ENCODE measurements at regions not wholly inside any gene's neighbourhood (a gene's known extent, or its start where the extent isn't known, plus 50 kb on each side); places are given as distances from the start of the nearest gene placed in this dataset.

DNA sequence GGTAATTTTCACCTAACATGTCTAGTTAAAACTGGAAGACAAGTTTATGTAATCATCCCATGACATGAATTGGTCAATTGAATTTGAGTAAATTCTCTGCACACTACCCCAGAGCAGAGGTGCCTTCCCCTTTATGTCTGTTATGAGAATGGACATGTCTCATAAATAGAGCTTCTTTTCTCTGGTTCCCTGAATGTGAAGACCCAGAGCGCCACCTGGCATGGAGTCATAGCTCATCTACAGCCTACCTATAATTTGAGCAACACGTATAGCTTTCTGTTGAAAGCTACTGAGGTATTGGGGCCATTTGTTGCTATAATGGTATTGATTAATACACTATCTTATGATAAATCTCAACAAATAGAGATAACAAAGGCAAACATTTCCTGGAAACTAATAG is 626.5 kb upstream of the GALNTL6 start:
- H3K4me1 ChIP-seq (ENCODE audit: control insufficient read depth, insufficient read depth, low read length): no peaks in the 10 kb centered on the region
- no peaks in the 10 kb centered on the region for H3K9me3 ChIP-seq (ENCODE audit: control insufficient read depth, insufficient read depth, low read length)
- no CpG with 5 or more reads among the region's 2 CpGs for WGBS (ENCODE audit: insufficient coverage)
- DNase-seq (ENCODE audit: low read depth in 4 of 6, low spot score in 6 of 6): no peak
- no peak overlapping the region for H3K4me3 ChIP-seq (ENCODE audit: low read depth, low read length)
- H3K36me3 ChIP-seq (ENCODE audit: control insufficient read depth, insufficient read depth, low read length): no peaks in the 10 kb centered on the region
- no peaks in the 10 kb centered on the region for H3K27me3 ChIP-seq (ENCODE audit: control insufficient read depth, insufficient read depth, low read length)
- no peak overlapping the region for H3K27ac ChIP-seq (ENCODE audit: low read depth, low read length)

DNA sequence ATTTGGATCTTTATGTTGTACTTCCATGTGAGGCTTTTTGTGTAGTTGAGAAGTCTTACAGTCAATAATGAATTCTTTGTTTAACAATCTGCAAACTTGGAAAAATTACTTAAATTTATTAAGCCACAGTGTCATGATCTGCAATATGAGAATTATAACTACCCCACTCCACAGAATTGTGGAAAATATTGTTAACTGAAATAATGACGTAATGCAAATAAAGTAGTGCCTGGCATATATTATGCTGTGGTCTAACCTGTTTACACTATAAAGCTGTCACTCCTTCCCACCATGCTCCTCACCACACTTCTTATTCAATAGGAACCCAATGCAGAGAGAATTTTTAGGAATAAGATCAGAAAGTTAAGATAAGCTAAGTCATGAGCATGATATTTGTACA is 632.1 kb upstream of the GALNTL6 start:
- no CpG with 5 or more reads among the region's 1 CpG for WGBS (ENCODE audit: insufficient coverage)
- Histone ChIP-seq H3K4me1 (ENCODE audit: control insufficient read depth, insufficient read depth, low read length) (no peaks in the 10 kb centered on the region), H3K4me3 (ENCODE audit: low read depth, low read length) (no peak overlapping the region), H3K36me3 (ENCODE audit: control insufficient read depth, insufficient read depth, low read length) (no peaks in the 10 kb centered on the region), H3K27me3 (ENCODE audit: control insufficient read depth, insufficient read depth, low read length) (no peaks in the 10 kb centered on the region), H3K9me3 (ENCODE audit: control insufficient read depth, insufficient read depth, low read length) (no peaks in the 10 kb centered on the region), H3K27ac (ENCODE audit: low read depth, low read length) (no peak overlapping the region)
- no peak for DNase-seq (ENCODE audit: low read depth in 4 of 6, low spot score in 6 of 6)

DNA sequence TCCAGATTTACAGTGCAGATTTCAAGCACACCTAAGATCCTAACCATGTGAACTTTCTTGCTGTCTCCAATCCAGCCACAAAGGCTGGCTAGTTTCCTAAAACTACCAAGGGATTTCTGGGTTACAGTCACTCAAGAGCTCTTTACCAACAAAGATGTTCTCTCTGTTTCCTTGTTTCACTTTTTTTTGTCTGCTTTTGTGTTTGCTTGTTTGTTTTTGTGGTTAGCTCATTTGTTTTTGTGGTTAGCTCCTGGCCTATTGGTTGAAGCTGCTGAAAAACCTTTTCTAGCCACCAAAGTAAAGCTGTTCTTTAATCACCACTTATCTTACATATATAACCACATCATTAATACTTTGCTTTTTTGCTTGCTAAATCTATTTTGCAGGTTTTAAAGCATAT is 642.5 kb upstream of the GALNTL6 start:
- Histone ChIP-seq H3K9me3 (ENCODE audit: control insufficient read depth, insufficient read depth, low read length) (no peaks in the 10 kb centered on the region), H3K36me3 (ENCODE audit: control insufficient read depth, insufficient read depth, low read length) (no peaks in the 10 kb centered on the region), H3K27me3 (ENCODE audit: control insufficient read depth, insufficient read depth, low read length) (no peaks in the 10 kb centered on the region), H3K27ac (ENCODE audit: low read depth, low read length) (no peak overlapping the region), H3K4me1 (ENCODE audit: control insufficient read depth, insufficient read depth, low read length) (no peaks in the 10 kb centered on the region), H3K4me3 (ENCODE audit: low read depth, low read length) (no peak overlapping the region)
- DNase-seq (ENCODE audit: low read depth in 4 of 6, low spot score in 6 of 6): no peak

DNA sequence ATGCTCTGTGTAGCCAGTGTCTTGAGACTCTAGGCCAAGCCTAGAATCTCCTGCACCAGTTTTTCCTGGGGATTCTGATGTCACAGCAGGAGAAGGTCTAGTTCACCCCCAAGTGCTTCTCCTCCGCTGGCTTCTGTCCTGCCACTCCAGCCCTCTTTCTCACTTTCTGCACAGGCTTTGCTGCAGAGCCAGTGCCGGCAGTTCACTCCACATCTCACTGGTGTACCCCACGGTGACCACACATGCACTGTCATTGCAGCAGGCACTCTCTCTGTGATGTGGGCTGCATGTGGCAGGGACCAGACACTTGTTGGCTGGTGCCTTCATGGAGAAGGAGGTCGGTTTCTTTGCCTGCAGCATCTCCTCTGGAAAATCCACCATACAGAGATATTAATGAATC is 643.8 kb upstream of the GALNTL6 start:
- H3K27ac ChIP-seq (ENCODE audit: low read depth, low read length): no peak overlapping the region
- no peak for DNase-seq (ENCODE audit: low read depth in 4 of 6, low spot score in 6 of 6)
- H3K4me3 ChIP-seq (ENCODE audit: low read depth, low read length): no peak overlapping the region
- H3K27me3 ChIP-seq (ENCODE audit: control insufficient read depth, insufficient read depth, low read length): no peaks in the 10 kb centered on the region
- H3K4me1 ChIP-seq (ENCODE audit: control insufficient read depth, insufficient read depth, low read length): no peaks in the 10 kb centered on the region
- 86% methylated on average over 4 of the region's 4 CpGs for WGBS (ENCODE audit: insufficient coverage)
- no peaks in the 10 kb centered on the region for H3K9me3 ChIP-seq (ENCODE audit: control insufficient read depth, insufficient read depth, low read length)
- no peaks in the 10 kb centered on the region for H3K36me3 ChIP-seq (ENCODE audit: control insufficient read depth, insufficient read depth, low read length)

GRCh38 chr4:171162478-171162877 is 650.7 kb upstream of the GALNTL6 start:
- Histone ChIP-seq H3K36me3 (ENCODE audit: control insufficient read depth, insufficient read depth, low read length) (no peaks in the 10 kb centered on the region), H3K27ac (ENCODE audit: low read depth, low read length) (no peak overlapping the region)
- no CpG with 5 or more reads among the region's 3 CpGs for WGBS (ENCODE audit: insufficient coverage)

DNA sequence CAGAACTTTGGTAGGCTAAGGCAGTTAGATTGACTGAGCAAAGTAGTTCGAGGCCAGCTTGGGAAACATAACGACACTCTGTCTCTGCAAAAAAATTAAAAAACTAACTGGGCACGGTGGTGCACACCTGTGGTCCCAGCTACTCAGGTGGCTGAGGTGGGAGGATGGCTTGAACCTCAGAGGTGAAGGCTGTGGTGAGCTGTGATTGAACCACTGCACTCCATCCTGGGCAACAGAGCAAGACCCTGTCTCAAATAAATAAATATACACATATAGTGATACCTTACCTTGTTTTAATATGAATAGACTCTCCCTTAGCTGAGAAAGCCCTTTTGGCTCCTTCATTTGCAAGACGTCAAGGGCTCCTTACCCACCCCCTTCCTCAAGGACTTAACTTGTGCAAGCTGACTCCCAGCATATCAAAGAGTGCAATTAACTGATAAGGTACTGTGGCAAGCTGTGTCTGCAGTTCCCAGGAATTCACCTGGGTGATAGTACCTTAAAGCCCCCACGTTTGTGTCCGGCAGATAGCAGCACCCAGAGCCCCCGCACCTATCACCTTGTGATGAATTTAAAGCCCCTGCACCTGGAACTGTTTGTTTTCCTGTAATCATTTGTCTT is 655.6 kb upstream of the GALNTL6 start:
- Histone ChIP-seq H3K9me3 (ENCODE audit: control insufficient read depth, insufficient read depth, low read length) (no peaks in the 10 kb centered on the region), H3K4me3 (ENCODE audit: low read depth, low read length) (no peak overlapping the region), H3K4me1 (ENCODE audit: control insufficient read depth, insufficient read depth, low read length) (no peaks in the 10 kb centered on the region), H3K36me3 (ENCODE audit: control insufficient read depth, insufficient read depth, low read length) (no peaks in the 10 kb centered on the region), H3K27ac (ENCODE audit: low read depth, low read length) (no peak overlapping the region), H3K27me3 (ENCODE audit: control insufficient read depth, insufficient read depth, low read length) (no peaks in the 10 kb centered on the region)
- WGBS (ENCODE audit: insufficient coverage): 67% methylated on average over 3 of the region's 7 CpGs
- no peak for DNase-seq (ENCODE audit: low read depth in 4 of 6, low spot score in 6 of 6)

More at GRCh38 chr4:171162478-171162877, 650.7 kb upstream of the GALNTL6 start:
- Histone ChIP-seq H3K27me3 (ENCODE audit: control insufficient read depth, insufficient read depth, low read length) (no peaks in the 10 kb centered on the region), H3K4me3 (ENCODE audit: low read depth, low read length) (no peak overlapping the region), H3K4me1 (ENCODE audit: control insufficient read depth, insufficient read depth, low read length) (no peaks in the 10 kb centered on the region), H3K9me3 (ENCODE audit: control insufficient read depth, insufficient read depth, low read length) (no peaks in the 10 kb centered on the region)
- DNase-seq (ENCODE audit: low read depth in 4 of 6, low spot score in 6 of 6): no peak

DNA sequence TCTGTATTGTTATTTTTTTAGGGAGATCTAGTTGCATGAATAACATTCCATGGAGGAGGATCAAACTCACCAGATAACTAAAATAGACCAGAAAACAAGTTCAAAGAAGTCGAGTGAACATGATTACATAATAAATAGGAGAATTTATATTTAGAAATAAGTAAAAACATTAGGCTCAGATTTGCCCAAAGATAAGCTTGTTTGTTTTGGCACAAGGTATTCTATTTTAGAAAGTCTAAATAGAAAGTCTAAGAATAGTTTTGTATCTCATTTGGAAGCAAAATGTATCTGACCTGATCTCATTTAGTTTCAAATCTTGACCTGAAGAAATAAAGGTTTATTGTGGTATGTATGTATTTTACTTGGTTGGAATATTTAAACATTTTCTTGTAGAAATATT is 670.6 kb upstream of the GALNTL6 start:
- DNase-seq (ENCODE audit: low read depth in 4 of 6, low spot score in 6 of 6): no peak
- Histone ChIP-seq H3K4me3 (ENCODE audit: low read depth, low read length) (no peak overlapping the region), H3K9me3 (ENCODE audit: control insufficient read depth, insufficient read depth, low read length) (no peaks in the 10 kb centered on the region), H3K36me3 (ENCODE audit: control insufficient read depth, insufficient read depth, low read length) (no peaks in the 10 kb centered on the region), H3K4me1 (ENCODE audit: control insufficient read depth, insufficient read depth, low read length) (no peaks in the 10 kb centered on the region), H3K27ac (ENCODE audit: low read depth, low read length) (no peak overlapping the region), H3K27me3 (ENCODE audit: control insufficient read depth, insufficient read depth, low read length) (no peaks in the 10 kb centered on the region)
- WGBS (ENCODE audit: insufficient coverage): no CpG with 5 or more reads among the region's 1 CpG

DNA sequence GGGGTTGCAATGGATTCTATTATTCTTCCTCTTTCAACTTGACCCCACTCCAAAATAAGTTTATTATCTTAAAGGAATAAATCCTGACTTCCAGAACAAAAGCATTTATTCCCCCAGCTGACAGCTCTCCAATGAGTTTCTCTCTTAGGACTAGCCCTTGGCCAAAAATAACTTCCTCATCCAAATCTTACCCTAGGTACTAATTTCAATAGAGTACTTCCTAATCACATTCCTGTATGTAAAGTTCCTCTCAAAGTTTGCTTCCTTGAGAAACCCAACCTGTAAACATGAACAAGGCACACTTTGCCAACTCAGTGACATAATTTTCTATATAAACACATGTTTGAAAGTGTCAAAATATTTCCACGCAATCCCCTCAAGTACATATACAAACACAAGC is 671.2 kb upstream of the GALNTL6 start:
- DNase-seq (ENCODE audit: low read depth in 4 of 6, low spot score in 6 of 6): peak in 1 of 6 donors; percentile 2
- WGBS (ENCODE audit: insufficient coverage): no CpG with 5 or more reads among the region's 1 CpG
- Histone ChIP-seq H3K27me3 (ENCODE audit: control insufficient read depth, insufficient read depth, low read length) (no peaks in the 10 kb centered on the region), H3K9me3 (ENCODE audit: control insufficient read depth, insufficient read depth, low read length) (no peaks in the 10 kb centered on the region), H3K36me3 (ENCODE audit: control insufficient read depth, insufficient read depth, low read length) (no peaks in the 10 kb centered on the region), H3K4me3 (ENCODE audit: low read depth, low read length) (no peak overlapping the region), H3K4me1 (ENCODE audit: control insufficient read depth, insufficient read depth, low read length) (no peaks in the 10 kb centered on the region), H3K27ac (ENCODE audit: low read depth, low read length) (no peak overlapping the region)

- no peak overlapping the region for H3K27ac ChIP-seq (ENCODE audit: low read depth, low read length)
- H3K36me3 ChIP-seq (ENCODE audit: control insufficient read depth, insufficient read depth, low read length): no peaks in the 10 kb centered on the region
- H3K4me3 ChIP-seq (ENCODE audit: low read depth, low read length): no peak overlapping the region
- peak in 1 of 6 donors; percentile 1 for DNase-seq (ENCODE audit: low read depth in 4 of 6, low spot score in 6 of 6)
- no peaks in the 10 kb centered on the region for H3K4me1 ChIP-seq (ENCODE audit: control insufficient read depth, insufficient read depth, low read length)
- no peaks in the 10 kb centered on the region for H3K27me3 ChIP-seq (ENCODE audit: control insufficient read depth, insufficient read depth, low read length)
- 30% methylated on average over 2 of the region's 3 CpGs for WGBS (ENCODE audit: insufficient coverage)
- no peaks in the 10 kb centered on the region for H3K9me3 ChIP-seq (ENCODE audit: control insufficient read depth, insufficient read depth, low read length)
Observed at GRCh38 chr4:171130256-171130801, 682.9 kb upstream of the GALNTL6 start.

DNA sequence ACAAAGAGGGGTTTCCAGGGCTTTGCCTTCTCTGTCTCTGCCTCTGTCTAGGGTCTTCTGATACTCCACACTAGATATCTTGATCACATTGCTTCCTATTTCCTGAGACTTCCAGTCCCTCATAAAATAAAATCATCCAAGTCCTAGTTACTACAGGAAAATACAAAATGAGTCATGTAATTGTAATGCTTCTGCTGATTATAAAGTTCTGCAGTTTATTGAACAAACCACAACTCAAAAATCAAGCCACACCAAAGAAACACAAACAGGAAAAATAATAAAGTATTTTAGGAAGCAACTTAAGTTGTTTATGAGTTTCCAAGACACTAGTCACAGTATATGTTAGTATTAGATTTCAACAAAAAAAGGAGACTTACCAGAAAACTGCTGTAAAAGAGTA is 695.1 kb upstream of the GALNTL6 start:
- H3K9me3 ChIP-seq (ENCODE audit: control insufficient read depth, insufficient read depth, low read length): peaks cover 3% of the 10 kb centered on the region
- H3K4me3 ChIP-seq (ENCODE audit: low read depth, low read length): no peak overlapping the region
- H3K27me3 ChIP-seq (ENCODE audit: control insufficient read depth, insufficient read depth, low read length): no peaks in the 10 kb centered on the region
- H3K27ac ChIP-seq (ENCODE audit: low read depth, low read length): no peak overlapping the region
- H3K4me1 ChIP-seq (ENCODE audit: control insufficient read depth, insufficient read depth, low read length): no peaks in the 10 kb centered on the region
- DNase-seq (ENCODE audit: low read depth in 4 of 6, low spot score in 6 of 6): no peak
- no peaks in the 10 kb centered on the region for H3K36me3 ChIP-seq (ENCODE audit: control insufficient read depth, insufficient read depth, low read length)

Measured in spinal cord (tissue), 9 donors.